Upper lobe of left lung (tissue), 4 donors: ENCODE measurements at regions not wholly inside any gene's neighbourhood (a gene's known extent, or its start where the extent isn't known, plus 50 kb on each side); places are given as distances from the start of the nearest gene placed in this dataset.

Source experiments
- CTCF ChIP-seq, 6 experiments: fragments of 450-650 bp in 4 of 6; fragments of 200-600 bp in 2 of 6; sonication (generic) in 2 of 6; IDR thresholded peaks; one replicate each; pipeline ENCODE4 v1.5.1; 2016 to 2019; ENCODE audit warnings: antibody characterized with exemption in 6 of 6
- EP300 ChIP-seq, 4 donors: sonication (generic); formaldehyde crosslinking; IDR thresholded peaks; one replicate each; pipeline ENCODE4 v1.5.1; 2017; ENCODE audit warnings: antibody characterized with exemption in 4 of 4, control low read depth in 2 of 4
- POLR2A ChIP-seq, 4 donors: fragments of 450-650 bp; IDR thresholded peaks; one replicate each; pipeline ENCODE4 v1.5.1; 2016 to 2017; ENCODE audit warnings: antibody characterized with exemption in 4 of 4, mild to moderate bottlenecking in 2 of 4
- POLR2AphosphoS5 ChIP-seq, 2 donors: sonication (generic); formaldehyde crosslinking; IDR thresholded peaks; one replicate each; pipeline ENCODE4 v1.5.1; 2017; ENCODE audit warnings: antibody characterized with exemption in 2 of 2

- no peak for TF ChIP-seq CTCF (IDR thresholded peaks at IDR 0.05)
- no peak for TF ChIP-seq POLR2A (IDR thresholded peaks at IDR 0.05)
- TF ChIP-seq POLR2AphosphoS5 (IDR thresholded peaks at IDR 0.05), result no peak
- no peak for TF ChIP-seq EP300 (IDR thresholded peaks at IDR 0.05)
Observed at GRCh38 chr20:61092251-61092650, 159.8 kb upstream of the CDH4 start.
